ENCODE measurements at regions not wholly inside any gene's neighbourhood (a gene's known extent, or its start where the extent isn't known, plus 50 kb on each side); places are given as distances from the start of the nearest gene placed in this dataset.

DNA sequence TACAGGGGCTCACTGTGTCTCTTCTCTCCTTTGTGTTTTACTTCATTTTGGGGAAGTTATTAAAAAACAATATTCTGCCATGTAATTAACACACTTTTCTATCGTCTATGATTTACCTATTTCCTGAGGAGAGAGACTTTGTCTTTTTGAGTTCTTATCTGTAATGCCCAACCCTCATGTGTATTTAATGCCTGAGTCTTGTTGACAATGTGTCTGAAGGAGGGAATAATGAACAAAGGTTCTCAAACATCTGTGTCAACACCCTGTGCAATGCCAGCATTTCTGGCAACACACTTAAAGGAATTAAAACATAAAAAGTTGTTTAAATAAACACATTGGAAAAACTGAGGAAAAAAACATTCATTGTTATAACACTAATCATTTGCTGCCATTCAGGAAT lies 147.1 kb downstream of the SLC15A5 start:
- TF ChIP-seq, protein P1, sequence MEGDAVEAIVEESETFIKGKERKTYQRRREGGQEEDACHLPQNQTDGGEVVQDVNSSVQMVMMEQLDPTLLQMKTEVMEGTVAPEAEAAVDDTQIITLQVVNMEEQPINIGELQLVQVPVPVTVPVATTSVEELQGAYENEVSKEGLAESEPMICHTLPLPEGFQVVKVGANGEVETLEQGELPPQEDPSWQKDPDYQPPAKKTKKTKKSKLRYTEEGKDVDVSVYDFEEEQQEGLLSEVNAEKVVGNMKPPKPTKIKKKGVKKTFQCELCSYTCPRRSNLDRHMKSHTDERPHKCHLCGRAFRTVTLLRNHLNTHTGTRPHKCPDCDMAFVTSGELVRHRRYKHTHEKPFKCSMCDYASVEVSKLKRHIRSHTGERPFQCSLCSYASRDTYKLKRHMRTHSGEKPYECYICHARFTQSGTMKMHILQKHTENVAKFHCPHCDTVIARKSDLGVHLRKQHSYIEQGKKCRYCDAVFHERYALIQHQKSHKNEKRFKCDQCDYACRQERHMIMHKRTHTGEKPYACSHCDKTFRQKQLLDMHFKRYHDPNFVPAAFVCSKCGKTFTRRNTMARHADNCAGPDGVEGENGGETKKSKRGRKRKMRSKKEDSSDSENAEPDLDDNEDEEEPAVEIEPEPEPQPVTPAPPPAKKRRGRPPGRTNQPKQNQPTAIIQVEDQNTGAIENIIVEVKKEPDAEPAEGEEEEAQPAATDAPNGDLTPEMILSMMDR (IDR thresholded peaks at IDR 0.05) = no peak
- no peak for TF ChIP-seq POLR2A (IDR thresholded peaks at IDR 0.05)
- TF ChIP-seq POLR2AphosphoS5 (IDR thresholded peaks at IDR 0.05) = no peak
- no peak for TF ChIP-seq EP300 (IDR thresholded peaks at IDR 0.05; ENCODE audit: low read depth)
